A172 (cell line): ENCODE measurements at regions not wholly inside any gene's neighbourhood (a gene's known extent, or its start where the extent isn't known, plus 50 kb on each side); places are given as distances from the start of the nearest gene placed in this dataset.
A peak's percentile ranks its signal among the peaks of the same experiment; 100 is the strongest.
"Not testable (repeated sequence)": the region's sequence is repeated elsewhere in the genome, so short reads cannot be mapped to it uniquely, and the experiment has no call there.

ENCODE experiments used
- DNase-seq: peaks from one replicate; pipeline ENCODE4 v3.0.0-alpha.2; 2015; ENCODE audit warnings: low spot score

GRCh38 chr10:52599551-52600200 is 172.9 kb downstream of the MBL2 start:
- no peak for DNase-seq

DNA sequence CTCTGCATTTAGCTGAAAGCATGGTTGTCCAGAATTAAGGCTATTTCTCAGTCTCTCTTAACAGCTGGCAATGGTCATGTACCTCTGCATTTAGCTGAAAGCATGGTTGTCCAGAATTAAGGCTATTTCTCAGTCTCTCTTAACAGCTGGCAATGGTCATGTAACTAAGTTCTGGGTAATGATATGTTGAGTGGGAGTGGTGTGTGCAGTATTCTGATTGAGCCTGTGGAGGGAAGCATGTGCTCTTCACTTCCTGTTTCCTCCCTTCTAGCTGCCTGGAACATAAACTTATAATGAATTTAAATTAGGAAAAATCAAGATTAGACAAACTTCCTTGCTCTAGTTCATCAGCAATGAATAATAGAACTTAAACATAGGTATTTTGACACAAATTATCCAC is 168.5 kb downstream of the MBL2 start:
- DNase-seq = not testable (repeated sequence)

GRCh38 chr10:52609071-52609470 is 163.5 kb downstream of the MBL2 start:
- no peak for DNase-seq

- DNase-seq = no peak
Observed at GRCh38 chr10:52609626-52610240, 162.9 kb downstream of the MBL2 start.

DNA sequence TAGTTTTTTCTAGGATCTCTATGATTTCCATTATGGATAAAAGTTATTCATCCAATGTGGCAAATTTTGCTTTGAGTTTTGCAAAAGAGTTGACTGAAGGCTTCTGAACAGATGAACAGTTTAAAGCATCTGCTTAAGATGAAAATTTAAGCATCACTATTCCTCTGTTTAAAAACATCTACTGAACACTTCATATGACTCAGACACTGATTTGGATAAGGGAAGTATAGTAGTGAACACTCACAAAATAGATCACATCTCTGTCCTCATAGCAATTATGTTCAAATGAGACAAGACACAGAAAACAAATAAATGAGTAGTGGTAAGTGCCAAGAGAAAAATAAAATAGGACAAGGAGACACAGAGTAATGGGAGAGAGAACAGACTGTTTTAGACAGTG is 157.3 kb downstream of the MBL2 start:
- DNase-seq = no peak

- no peak for DNase-seq
Observed at GRCh38 chr10:52615756-52616394, 156.7 kb downstream of the MBL2 start.

DNA sequence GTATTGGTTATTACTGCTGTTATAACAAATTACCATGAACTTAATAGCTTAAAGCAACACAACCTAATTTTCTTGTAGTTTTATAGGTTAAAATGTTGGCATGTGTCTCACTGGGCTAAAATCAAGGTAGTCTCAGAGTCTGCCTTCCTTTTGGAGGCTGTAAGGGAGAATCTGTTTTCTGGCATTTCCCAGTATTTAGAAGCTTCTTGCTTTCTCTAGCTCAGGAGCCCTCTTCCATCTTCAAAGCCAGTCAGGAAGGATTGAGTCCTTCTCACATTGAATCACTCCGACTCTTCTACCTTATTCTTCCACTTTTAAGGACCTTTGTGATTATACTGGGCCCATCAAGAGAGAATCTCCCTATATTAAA is 156.2 kb downstream of the MBL2 start:
- DNase-seq = no peak

- DNase-seq = no peak
Observed at GRCh38 chr10:52617346-52617745, 155.2 kb downstream of the MBL2 start.

DNA sequence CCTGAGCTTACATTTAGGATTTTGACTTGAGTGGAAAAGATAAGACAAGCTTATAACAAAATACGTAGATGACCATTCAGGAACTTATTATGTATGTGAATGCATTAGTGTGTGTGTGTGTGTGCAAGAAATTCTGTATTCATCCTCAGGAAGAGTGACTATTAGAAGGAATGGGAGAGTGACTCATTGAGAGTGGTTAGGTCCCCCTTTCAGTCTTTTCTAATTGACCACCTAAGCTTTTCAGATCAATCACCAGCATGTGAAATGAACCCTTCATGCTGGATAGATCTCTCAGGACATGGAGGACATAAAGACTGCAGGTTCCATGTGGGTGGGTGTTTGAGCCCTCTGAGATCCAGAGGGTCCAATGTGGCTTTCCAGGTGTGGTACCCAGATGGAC is 153.5 kb downstream of the MBL2 start:
- no peak for DNase-seq

GRCh38 chr10:52621635-52622079 is 150.9 kb downstream of the MBL2 start:
- DNase-seq = no peak

GRCh38 chr10:52623761-52624160 is 148.8 kb downstream of the MBL2 start:
- no peak for DNase-seq

- DNase-seq = no peak
Observed at GRCh38 chr10:52627279-52627678, 145.3 kb downstream of the MBL2 start.

DNA sequence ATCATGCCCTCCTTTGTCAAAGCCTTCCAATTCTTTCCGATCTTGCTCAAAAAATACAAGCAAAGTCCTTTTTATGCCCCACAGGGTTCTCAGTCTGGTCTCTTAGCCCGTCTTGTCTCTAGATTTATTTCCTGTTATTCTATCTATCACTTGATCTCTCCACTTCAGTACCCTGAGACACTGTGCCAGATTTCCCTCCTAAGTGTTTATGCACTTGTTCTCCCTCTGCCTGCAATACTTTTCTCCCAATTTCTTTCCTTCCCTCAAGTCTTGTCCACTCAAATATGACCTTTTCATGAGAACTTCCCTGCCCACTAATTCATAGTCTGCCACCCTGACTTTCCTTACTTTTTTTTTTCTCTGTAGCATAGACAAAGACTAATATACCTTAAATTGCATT is 141.4 kb downstream of the MBL2 start:
- no peak for DNase-seq

DNA sequence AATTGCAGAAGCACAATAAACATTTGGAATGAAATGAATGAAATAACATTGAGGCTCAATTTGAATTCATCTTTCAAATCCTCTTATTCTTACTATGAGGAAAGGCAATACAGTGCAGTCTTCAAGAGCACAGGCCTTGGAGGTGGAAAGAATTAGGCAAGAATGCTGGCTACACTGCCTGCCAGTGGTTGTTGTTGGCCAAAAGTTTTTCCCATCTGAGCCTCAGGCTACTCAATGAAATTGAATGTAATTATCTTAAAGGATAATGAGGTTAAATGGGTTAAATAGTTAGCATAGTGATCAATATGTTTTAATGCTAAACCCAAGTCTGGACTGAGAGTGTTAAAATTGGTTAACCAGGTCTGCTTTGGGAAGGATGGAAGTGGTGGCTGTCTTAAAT is 140.9 kb downstream of the MBL2 start:
- DNase-seq = no peak

DNA sequence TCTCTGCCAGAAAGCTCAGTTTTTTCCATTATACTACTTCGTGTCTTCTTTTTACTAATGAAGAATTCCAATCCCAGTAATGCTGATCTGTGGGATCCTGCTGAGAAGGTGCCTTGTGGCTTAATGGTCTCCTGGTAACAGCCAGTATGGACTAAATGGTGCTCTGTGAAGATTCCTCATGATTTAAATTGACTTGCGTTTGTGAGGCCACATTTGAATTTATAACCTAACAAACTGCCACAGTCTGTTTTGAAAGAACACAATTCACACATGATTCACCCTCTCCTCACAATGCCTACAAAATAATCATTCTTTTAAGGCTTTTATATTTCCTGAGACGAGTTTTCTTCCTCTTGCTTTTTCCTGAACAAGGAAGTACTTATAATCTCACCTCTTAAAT is 140.0 kb downstream of the MBL2 start:
- peak; percentile 71 for DNase-seq

DNA sequence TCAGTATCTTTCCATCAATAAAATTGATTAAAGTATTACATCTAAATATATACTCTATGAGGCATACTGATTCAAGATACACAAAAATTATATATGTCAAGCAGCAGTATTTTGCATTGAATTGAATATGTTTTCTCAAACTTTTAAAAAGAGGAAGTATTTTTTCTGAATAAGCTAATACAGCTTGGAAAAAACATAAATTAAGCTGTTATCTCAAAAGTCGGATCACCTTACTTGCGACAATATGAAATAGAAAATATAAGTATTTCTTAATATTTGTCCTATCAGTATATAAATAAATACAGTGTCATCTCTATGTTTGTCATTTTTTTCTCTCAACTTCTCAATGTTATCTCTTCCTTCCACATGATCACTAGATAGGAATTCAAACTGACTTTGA is 139.3 kb downstream of the MBL2 start:
- DNase-seq = no peak

- DNase-seq = no peak
Observed at GRCh38 chr10:52635651-52636050, 136.9 kb downstream of the MBL2 start.

DNA sequence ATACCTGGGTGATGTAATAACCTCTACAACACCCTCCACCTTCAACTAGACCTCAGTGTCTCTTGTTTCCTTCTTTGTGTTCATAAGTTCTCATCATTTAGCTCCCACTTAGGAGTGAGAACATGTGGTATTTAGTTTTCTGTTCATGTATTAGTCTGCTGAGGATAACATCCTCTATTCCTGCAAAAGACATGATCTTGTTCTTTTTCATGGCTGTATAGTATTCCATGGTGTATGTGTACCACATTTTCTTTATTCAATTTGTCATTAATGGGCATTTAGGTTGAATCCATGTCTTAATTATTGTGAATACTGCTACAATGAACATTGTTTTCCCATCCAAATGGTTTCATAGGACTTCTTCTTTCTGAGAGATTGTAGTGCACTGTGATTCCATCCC is 135.7 kb downstream of the MBL2 start:
- no peak for DNase-seq

DNA sequence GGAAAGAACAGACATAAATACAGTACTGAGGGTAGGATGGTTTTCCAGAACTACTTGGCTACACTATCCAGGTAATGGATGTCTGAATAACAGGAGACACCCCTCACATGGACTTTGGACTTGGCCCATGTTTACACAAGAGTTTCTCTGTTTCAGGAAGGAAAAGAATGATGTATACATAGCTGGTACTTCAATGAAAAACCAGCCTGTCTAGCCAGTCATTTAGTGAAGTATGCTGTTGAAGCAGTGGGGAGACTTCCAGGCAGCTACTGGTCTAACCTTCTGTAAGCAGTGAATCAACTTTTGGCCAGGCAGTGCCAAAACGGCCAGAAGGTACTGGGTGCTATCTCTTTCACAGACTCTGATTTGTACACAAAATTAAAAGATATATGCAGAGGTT is 135.0 kb downstream of the MBL2 start:
- DNase-seq = no peak

GRCh38 chr10:52639652-52640051 is 132.9 kb downstream of the MBL2 start:
- peak; percentile 90 for DNase-seq

GRCh38 chr10:52642208-52642607 is 130.4 kb downstream of the MBL2 start:
- DNase-seq = no peak

DNA sequence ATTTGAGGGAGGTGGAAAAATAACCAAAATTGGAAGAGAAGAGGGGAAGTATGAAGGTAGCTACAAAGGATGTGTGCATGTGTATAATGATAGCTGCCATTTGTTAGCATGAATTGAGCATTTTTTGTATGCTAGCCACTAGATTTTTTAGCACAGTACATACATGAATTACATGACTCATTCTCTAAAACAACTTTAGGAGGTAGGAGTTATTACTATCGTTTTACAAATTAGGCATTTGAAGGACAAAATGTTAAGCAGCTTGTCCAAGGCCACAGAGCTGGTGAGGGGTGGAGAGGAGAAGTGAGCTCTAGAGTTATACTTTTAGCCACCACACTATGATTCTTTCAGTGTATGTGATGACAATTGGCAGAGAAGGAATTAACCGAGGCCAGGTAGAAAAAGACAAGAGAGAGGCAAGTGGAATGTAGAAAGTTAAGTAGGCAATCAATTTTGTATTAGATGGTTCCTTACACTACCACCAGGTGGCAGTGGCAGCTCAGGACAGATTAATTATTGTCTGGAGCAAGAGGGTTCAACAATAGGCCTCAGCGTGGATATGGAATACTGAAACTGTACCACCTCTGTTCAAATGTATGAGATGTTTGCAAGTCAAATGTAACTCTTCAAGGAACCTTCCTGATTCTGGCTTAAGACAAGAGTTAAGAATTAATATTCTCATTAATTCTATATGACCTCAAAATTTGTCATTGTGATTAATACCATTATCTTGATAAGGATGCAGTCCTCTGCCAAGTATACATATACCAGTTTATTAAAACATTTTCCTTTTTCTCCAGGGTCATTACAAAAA is 128.0 kb downstream of the MBL2 start:
- DNase-seq = peak; percentile 84
